HCT116 (cell line): ENCODE measurements at regions not wholly inside any gene's neighbourhood (a gene's known extent, or its start where the extent isn't known, plus 50 kb on each side); places are given as distances from the start of the nearest gene placed in this dataset.
"Not testable (repeated sequence)": the region's sequence is repeated elsewhere in the genome, so short reads cannot be mapped to it uniquely, and the experiment has no call there.

ENCODE experiments used
- ATAC-seq: fragments of 200-7000 bp; cut with Tn5 transposase; 2 replicates; pipeline ENCODE4 v1.9.1; 2020; ENCODE audit warnings: mild to moderate bottlenecking, moderate library complexity
- BruUV-seq: library from RNA; stranded (reverse); fragments of 400-500 nt; replicated peaks from 2 replicates; lab custom pipeline; 2021; lab: Mats Ljungman, UMichigan
- CTCF ChIA-PET: fragments of 300-600 bp; sonication (Branson Sonifier 250); formaldehyde crosslinking; loops from one replicate; lab custom pipeline; 2021; ENCODE audit warnings: antibody characterized with exemption; lab: Charles Lee
- POLR2A ChIA-PET: fragments of 300-600, 350-600 bp; sonication (Branson Sonifier 250); formaldehyde crosslinking; loops from one replicate; lab custom pipeline; 2021; ENCODE audit warnings: antibody characterized with exemption; lab: Charles Lee
- RAD21 ChIA-PET, 2 experiments: fragments of 300-600 bp; sonication (Branson Sonifier 250); formaldehyde crosslinking; loops; one replicate each; lab custom pipeline; 2023; ENCODE audit warnings: low total read pairs in 2 of 2; ENCODE audit not compliant: uncharacterized antibody in 2 of 2, unreplicated experiment in 2 of 2, low non-redundant PET in 1 of 2; lab: Charles Lee
- DNase-seq: peaks from one replicate; pipeline ENCODE4 v3.0.0-alpha.2; 2010; ENCODE audit warnings: low read depth, low spot score
- H2AFZ ChIP-seq: fragments of 200-600 bp; shearing (Covaris generic), sonication (generic); 2 replicates; pipeline ENCODE4 v1.6.1; 2017; ENCODE audit warnings: low read depth, mixed run types, mixed read lengths, antibody characterized with exemption, low read length; ENCODE audit not compliant: poor library complexity, severe bottlenecking
- H3K27ac ChIP-seq: 2 replicates; pipeline ENCODE4 v1.5.1; 2012; ENCODE audit warnings: low read depth, low read length
- H3K27me3 ChIP-seq: fragments of 200-600 bp; sonication (generic); 2 replicates; pipeline ENCODE4 v1.6.1; 2016; ENCODE audit warnings: mixed run types, low read length, mixed read lengths; ENCODE audit not compliant: insufficient read depth
- H3K36me3 ChIP-seq, 2 experiments: fragments of 200-500 bp in 1 of 2; fragments of 200-600 bp in 1 of 2; sonication (Bioruptor generic) in 1 of 2; sonication (generic) in 1 of 2; 2 replicates each; pipeline versions ENCODE4 v1.5.1 to v1.6.1; 2014 to 2016; ENCODE audit warnings: low read length in 2 of 2, inconsistent platforms in 1 of 2, mixed read lengths in 1 of 2, mixed run types in 1 of 2; ENCODE audit not compliant: insufficient read depth in 2 of 2, control insufficient read depth in 1 of 2
- H3K4me1 ChIP-seq, 2 experiments: fragments of 200-600 bp in 1 of 2; sonication (generic) in 1 of 2; 2 replicates each; pipeline versions ENCODE4 v1.5.1 to v1.6.1; 2012 to 2017; ENCODE audit warnings: low read length in 2 of 2, inconsistent platforms in 1 of 2, mild to moderate bottlenecking in 1 of 2, mixed read lengths in 1 of 2, mixed run types in 1 of 2, moderate library complexity in 1 of 2; ENCODE audit not compliant: insufficient read depth in 2 of 2, control insufficient read depth in 1 of 2
- H3K4me2 ChIP-seq: fragments of 200-600 bp; sonication (generic); 2 replicates; pipeline ENCODE4 v1.6.1; 2017; ENCODE audit warnings: mixed run types, low read length, mixed read lengths
- H3K4me3 ChIP-seq, 2 experiments: fragments of 200-600 bp in 1 of 2; sonication (generic) in 1 of 2; replicated peaks in 1 of 2; 2 replicates each; pipeline ENCODE4 v1.5.1; 2011 to 2016; ENCODE audit warnings: low read length in 2 of 2, control low read depth in 1 of 2, low read depth in 1 of 2, mild to moderate bottlenecking in 1 of 2, mixed read lengths in 1 of 2, mixed run types in 1 of 2
- H3K79me2 ChIP-seq: fragments of 200-600 bp; sonication (generic); 2 replicates; pipeline ENCODE4 v1.6.1; 2017; ENCODE audit warnings: mild to moderate bottlenecking, mixed run types, low read length, moderate library complexity, mixed read lengths; ENCODE audit not compliant: insufficient read depth
- H3K9ac ChIP-seq: fragments of 200-600 bp; sonication (generic); 2 replicates; pipeline ENCODE4 v1.6.1; 2016; ENCODE audit warnings: low read length, mixed read lengths
- H3K9me2 ChIP-seq: fragments of 200-600 bp; sonication (generic), shearing (Covaris generic); 2 replicates; pipeline ENCODE4 v1.6.1; 2017; ENCODE audit warnings: mixed run types, mild to moderate bottlenecking, moderate library complexity; ENCODE audit not compliant: insufficient read depth
- H3K9me3 ChIP-seq, 2 experiments: fragments of 200-500 bp in 1 of 2; fragments of 200-600 bp in 1 of 2; sonication (Bioruptor generic) in 1 of 2; sonication (generic) in 1 of 2; 2 replicates each; pipeline ENCODE4 v1.6.1; 2014 to 2017; ENCODE audit warnings: low read length in 2 of 2, mixed read lengths in 2 of 2, inconsistent platforms in 1 of 2, low read depth in 1 of 2, mild to moderate bottlenecking in 1 of 2, mixed run types in 1 of 2, moderate library complexity in 1 of 2; ENCODE audit not compliant: control insufficient read depth in 1 of 2, insufficient read depth in 1 of 2
- H4K20me1 ChIP-seq: fragments of 200-600 bp; sonication (generic), shearing (Covaris generic); 2 replicates; pipeline ENCODE4 v1.6.1; 2017; ENCODE audit warnings: mixed run types, mild to moderate bottlenecking, moderate library complexity; ENCODE audit not compliant: insufficient read depth
- intact Hi-C: fragments of 100-400 bp; cut with micrococcal nuclease; formaldehyde crosslinking; loops from 2 replicates; pipeline ENCODE4 v1.10.0; 2022

DNA sequence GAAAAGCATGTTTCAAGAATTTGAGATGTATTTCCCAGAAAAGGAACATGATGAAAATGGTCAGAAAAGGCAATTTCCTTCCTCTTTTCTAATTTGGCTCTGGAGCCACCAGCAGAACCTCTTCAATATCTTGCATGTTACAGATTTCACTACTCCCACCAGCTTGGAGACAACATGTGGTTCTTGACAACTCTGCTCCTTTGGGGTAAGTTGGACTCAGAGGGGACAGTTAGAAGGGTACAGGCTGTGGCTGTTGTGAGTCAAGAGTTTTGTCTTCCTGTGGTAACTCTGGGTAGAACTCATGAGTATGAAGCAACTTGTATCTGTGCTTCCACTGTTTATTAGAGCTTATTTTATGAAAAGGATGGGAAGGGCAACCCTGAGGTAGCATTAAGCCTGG lies 96.9 kb downstream of the FAM72B start:
- H3K79me2 ChIP-seq, ATAC-seq: not testable (repeated sequence)

DNA sequence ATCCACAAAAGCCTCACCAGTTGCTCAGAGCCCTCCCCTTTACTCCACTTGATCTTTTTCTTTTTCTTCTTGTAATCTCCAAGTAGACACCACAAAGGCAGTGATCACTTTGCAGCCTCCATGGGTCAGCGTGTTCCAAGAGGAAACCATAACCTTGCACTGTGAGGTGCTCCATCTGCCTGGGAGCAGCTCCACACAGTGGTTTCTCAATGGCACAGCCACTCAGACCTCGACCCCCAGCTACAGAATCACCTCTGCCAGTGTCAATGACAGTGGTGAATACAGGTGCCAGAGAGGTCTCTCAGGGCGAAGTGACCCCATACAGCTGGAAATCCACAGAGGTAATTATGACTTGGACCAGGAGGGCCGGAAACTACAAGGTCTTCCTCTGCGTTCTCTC lies 95.6 kb downstream of the FAM72B start:
- H4K20me1 ChIP-seq, intact Hi-C loops, H3K9me2 ChIP-seq, H3K4me3 ChIP-seq, BruUV-seq, H3K9ac ChIP-seq, H2AFZ ChIP-seq, H3K4me1 ChIP-seq, CTCF ChIA-PET, POLR2A ChIA-PET, H3K36me3 ChIP-seq, RAD21 ChIA-PET, H3K79me2 ChIP-seq, H3K4me2 ChIP-seq, H3K27ac ChIP-seq, DNase-seq, H3K9me3 ChIP-seq, H3K27me3 ChIP-seq: not testable (repeated sequence)
- ATAC-seq: peak; percentile 63

More for the DNA sequence above, 96.9 kb downstream of the FAM72B start:
- H3K27ac ChIP-seq, H3K4me3 ChIP-seq, BruUV-seq, CTCF ChIA-PET, POLR2A ChIA-PET, H3K4me1 ChIP-seq, intact Hi-C loops, H4K20me1 ChIP-seq, H3K9me2 ChIP-seq, H3K9me3 ChIP-seq, H3K36me3 ChIP-seq, H3K4me2 ChIP-seq, H3K27me3 ChIP-seq, H3K9ac ChIP-seq, H2AFZ ChIP-seq, DNase-seq, RAD21 ChIA-PET: not testable (repeated sequence)

DNA sequence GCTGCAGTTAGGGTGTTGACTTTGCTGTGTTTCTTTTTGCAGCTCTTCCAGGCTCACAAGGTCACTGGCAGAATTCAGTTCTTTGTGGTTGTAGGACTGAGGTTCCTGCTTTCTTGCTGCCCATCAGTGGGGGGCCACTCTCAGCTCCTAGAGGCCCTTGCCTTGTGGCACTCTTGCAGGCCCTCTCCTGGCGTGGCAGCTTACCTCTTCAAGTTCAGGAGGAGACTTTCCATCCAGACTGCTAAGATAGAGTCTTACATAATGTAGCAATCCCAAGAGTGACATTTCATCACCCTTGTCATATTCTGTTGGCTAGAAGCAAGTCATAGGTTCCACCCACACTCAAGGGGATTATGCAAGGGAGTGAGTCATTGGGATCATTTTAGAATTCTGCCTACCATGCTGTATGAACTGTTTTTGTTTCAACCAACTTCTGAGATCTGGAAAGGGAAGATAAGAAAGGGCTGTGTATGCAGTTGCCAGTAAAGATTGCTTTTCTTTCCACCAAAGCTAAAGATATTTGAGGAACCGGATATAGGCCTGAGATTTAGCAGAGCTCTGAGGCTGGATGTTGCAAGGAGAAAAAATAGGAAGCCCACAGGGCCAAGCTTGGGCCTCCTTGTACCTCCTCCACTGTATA lies 91.7 kb downstream of the FAM72B start:
- H3K4me2 ChIP-seq, H3K9ac ChIP-seq, H2AFZ ChIP-seq, H3K4me3 ChIP-seq, H3K36me3 ChIP-seq, POLR2A ChIA-PET, H3K4me1 ChIP-seq, RAD21 ChIA-PET, ATAC-seq, DNase-seq, H3K79me2 ChIP-seq, H3K9me2 ChIP-seq, H3K27me3 ChIP-seq, H3K9me3 ChIP-seq, intact Hi-C loops, BruUV-seq, H4K20me1 ChIP-seq, H3K27ac ChIP-seq, CTCF ChIA-PET: not testable (repeated sequence)

DNA sequence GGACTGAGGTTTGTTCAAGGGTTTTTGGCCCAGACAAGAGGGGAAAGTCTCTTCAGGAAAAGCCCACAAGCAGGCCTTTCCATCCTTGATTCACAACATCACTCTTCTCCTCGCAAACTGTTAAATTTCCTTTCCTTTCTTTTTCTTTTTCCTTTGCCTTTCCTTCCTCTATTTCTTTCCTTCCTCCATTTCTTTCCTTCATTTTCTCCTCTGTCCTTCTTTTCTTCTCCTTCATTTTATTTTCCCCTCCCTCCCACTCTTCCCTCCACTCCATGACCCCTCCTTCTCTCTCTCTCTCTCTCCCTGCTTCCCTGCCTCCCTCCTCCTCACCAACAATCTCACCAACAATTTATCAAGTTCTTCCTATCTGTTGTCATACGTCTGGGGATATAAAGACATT lies 89.1 kb downstream of the FAM72B start:
- H3K36me3 ChIP-seq, CTCF ChIA-PET, H4K20me1 ChIP-seq, H3K9me2 ChIP-seq, RAD21 ChIA-PET, POLR2A ChIA-PET, DNase-seq, H3K9ac ChIP-seq, H3K27ac ChIP-seq, H2AFZ ChIP-seq, H3K79me2 ChIP-seq, H3K9me3 ChIP-seq, H3K27me3 ChIP-seq, H3K4me2 ChIP-seq, ATAC-seq, BruUV-seq, H3K4me1 ChIP-seq, H3K4me3 ChIP-seq, intact Hi-C loops: not testable (repeated sequence)
